Renal cortex interstitium (tissue), 11 donors: ENCODE measurements at regions not wholly inside any gene's neighbourhood (a gene's known extent, or its start where the extent isn't known, plus 50 kb on each side); places are given as distances from the start of the nearest gene placed in this dataset.

Experiments used
- DNase-seq, 11 donors: peaks; one replicate each; pipeline ENCODE4 v3.0.0-alpha.2; 2013; ENCODE audit warnings: low read depth in 9 of 11, low spot score in 4 of 11; ENCODE audit errors: extremely low read depth in 1 of 11

DNA sequence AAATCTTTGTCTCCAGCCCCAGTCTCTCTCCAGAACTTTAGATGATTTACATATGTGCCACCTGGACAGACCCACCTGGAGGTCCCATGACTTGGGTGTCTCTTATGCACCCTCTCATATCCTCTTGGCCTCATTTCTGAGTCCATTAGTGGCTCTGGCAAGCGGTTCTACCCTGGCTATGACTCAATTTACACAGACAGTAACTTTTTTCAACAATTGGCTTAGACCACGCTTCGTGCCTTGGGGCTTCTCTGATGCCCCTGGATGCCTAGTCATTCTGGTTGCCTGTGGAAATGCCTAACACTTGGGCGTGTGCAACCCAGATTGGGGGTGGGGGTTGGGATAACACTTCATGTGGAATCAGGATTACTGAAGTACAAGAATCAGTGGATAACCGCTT lies 57.1 kb upstream of the GADD45A start:
- DNase-seq: no peak

DNA sequence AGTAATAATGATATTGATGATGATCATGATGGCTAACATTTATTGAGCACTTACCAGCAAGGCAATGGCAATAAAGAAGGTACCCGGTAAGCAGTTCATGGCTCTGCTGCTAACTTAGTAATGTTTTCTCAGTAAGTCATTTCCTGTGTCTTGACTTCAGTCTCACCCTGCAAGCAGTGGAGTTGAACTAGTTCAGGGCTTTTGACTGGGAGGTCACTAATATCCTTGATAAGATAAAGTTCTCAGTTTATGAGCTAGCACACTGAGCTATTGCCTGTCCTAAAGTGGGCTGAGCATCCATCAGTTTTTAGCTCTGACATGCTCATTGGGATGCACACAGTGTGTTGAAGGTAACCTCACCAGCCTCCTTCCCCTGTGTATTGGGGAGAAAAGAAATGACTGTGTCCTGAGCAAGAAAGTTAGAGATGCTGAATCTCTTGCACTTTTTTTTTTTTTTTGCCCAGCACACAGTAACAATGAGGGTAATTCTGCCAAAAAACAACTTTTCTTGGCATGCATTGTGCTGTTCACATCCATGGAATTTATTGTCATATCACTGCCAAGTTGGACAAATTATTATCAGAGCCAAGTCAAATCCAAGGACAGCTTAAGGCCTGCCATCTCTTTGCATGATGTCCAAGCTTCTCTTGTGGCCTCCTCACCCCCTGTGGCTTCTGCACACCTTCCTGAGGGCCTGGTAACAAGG lies 55.5 kb upstream of the GADD45A start:
- DNase-seq: no peak

DNA sequence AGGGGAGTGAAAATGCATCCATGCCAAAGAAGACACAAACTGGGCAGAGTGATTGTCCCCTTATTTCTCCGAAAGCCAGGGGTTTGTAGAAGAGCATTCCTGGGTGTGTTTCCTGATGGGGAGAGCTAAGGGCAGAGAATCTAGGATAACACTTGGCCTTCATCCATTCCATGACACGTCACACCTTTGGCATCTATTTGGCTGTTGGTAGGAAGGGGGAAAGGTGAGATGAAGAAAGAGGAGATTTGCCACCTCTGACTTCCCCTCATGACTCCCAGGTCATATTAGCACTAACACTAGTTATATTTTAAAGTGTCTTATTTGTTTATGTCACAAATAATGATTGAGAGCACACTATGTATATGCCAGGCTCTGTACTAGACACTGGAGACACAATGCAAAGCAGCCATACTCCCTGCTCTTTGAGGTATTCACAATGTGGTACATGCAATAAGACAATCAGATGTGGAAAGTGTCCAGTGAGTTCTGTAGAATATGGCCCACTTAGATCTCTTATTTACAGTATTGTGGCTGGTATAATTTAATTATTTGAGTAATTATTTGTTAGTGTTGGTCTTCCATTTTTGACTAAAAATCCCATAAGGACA lies 54.5 kb upstream of the GADD45A start:
- no peak for DNase-seq

DNA sequence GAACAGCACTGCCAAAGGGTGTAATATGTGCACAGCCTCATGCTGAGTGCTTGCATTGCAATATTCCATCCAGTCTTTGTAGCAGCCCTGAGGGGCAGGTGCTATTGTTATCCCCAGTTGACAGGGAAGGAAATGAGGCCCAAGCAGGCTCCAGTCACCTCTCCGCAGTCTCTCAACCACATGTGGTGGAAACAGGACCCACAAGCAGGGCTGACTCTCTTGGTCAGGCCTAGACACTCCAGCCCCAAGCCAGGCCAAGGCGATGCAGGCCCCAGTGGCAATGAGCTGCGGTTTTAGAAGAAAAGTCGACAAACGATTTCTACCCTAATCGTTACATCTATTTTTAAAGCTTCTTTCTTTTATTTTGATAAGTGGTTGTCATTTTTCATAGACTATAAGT lies 52.6 kb upstream of the GADD45A start:
- no peak for DNase-seq

DNA sequence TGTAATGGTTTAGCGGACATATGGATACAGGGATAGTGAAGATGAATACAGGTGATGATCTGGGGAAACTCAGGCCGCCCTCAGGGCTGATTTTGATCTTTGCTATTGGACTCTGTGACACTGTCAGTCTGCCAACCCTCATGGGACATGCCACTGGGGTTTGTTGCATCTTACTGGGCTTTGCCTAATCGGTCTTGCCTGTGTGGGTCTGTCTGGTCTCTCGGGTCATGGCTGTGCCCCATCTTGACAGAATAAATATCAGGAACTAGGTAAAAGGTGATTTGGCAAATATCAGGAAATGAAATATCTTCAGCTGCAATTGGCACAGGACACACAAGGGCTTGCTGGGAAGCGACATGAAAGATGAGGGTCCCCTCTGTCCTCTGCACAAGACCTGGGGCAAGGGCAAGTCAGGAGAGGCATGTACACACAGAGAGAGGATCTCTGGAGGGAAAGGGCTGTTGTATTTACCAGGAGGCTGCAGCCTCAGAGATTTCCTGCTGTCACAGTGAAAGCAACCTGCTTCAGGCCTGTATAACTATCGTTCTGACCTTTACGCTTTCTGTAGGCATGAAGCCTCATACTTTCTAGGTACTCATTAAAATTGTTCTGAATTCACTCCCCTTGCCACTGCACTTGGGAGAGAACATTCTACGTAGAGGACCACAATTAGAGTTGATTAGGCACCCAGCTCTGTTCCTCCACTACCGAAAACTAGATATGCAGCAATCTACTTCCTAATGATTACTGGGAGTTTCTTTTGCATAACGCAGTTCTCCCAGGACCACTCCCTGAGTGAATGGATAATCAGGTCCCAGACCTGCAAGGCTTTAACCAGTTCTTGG lies 52.0 kb upstream of the GADD45A start:
- DNase-seq: no peak

DNA sequence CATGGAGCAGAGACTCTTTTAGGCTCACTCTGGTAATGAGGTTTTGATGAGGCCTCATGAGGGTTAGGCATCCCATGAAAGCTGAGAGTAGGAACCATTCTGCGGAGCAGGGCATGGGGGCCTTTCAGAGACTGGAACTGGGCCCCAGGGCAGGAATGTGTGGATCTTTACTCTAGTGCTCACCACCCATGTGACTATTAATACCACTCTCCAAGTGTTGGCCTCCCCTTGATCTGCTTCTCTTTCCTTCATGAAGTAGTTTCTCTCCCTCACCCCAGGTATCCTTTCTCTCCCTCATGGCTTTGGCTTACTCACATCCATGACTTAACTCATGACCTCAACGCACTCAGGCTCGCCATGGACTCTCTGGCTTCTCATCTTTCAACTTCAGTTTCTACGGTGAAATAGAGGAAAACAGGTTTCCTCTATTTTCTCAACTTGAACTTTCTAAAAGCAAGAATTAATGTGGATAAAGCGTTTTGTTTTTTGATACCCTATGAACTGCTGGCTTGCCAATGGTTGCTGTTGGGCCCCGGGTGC lies 50.5 kb upstream of the GADD45A start:
- no peak for DNase-seq

DNA sequence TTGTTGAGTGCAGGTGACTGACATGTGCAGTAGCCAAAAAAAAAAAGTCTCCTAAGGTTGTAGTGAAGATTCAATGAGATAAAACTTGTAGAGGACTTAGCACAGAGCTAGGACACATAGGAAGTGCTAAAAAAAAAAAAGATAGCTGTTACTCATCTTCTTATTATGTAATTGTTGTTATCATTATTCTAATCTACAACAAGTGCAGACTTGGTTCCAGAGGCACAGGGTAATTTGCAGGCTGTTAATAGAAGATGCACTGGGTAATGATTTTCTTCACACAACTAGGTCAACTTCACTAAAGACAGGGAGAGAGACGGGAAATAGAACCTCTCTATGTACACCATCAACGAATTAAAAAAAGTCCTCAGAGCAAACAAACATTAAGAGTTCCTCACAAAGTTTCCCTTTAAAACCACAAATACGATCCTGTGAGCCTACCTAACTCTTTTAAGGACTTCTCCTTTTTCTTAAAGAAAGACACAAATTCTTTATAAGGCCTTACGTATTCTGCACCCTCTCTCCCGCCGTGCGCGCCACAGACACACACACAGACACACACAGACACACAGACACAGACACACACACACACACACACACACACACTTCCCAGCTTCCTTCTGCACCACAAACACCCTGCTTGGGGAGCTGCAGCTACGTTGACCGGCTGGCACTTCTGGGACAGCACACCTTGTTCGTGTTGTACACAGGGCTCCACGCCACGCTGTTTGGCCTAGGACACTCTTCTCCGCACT lies 49.8 kb upstream of the GADD45A start:
- DNase-seq: no peak
